ENCODE measurements at regions not wholly inside any gene's neighbourhood (a gene's known extent, or its start where the extent isn't known, plus 50 kb on each side); places are given as distances from the start of the nearest gene placed in this dataset.

GRCh38 chr7:18157233-18157632 is 129.6 kb upstream of the PRPS1L1 start:
- Histone ChIP-seq H3K36me3 (ENCODE audit: control insufficient read depth in 1 of 2, insufficient read depth in 2 of 2, low read depth in 1 of 2, low read length in 2 of 2) (no peaks in the 10 kb centered on the region), H2AFZ (ENCODE audit: low read depth, low read length) (no peak overlapping the region), H2AK5ac (ENCODE audit: low read length, severe bottlenecking) (no peak overlapping the region), H4K91ac (ENCODE audit: low read length) (no peak overlapping the region), H3K23ac (ENCODE audit: low read length in 2 of 2) (no peak overlapping the region), H3K79me1 (replicated peaks; ENCODE audit: low read length, poor library complexity, severe bottlenecking) (no peaks in the 10 kb centered on the region), H3K4me1 (ENCODE audit: control insufficient read depth, insufficient read depth, low read depth, low read length) (no peaks in the 10 kb centered on the region), H3K18ac (ENCODE audit: low read depth in 1 of 2, low read length in 2 of 2) (peak overlapping the region in 1 of 2 experiments; percentile 34), H2BK120ac (ENCODE audit: low read depth, low read length) (no peak overlapping the region), H3K4ac (ENCODE audit: low read depth in 1 of 2, low read length in 2 of 2) (no peak overlapping the region), H3K14ac (ENCODE audit: low read length in 2 of 2) (no peak overlapping the region), H3K4me2 (ENCODE audit: low read length, poor library complexity, severe bottlenecking) (no peak overlapping the region), H2BK5ac (ENCODE audit: low read depth, low read length, poor library complexity, severe bottlenecking) (no peak overlapping the region), H3K27me3 (ENCODE audit: control insufficient read depth in 1 of 2, insufficient read depth in 1 of 2, low read length in 2 of 2) (peaks cover 0 to 15% of the 10 kb centered on the region in 2 experiments), H2BK12ac (ENCODE audit: low read length in 2 of 2) (no peak overlapping the region), H2BK15ac (ENCODE audit: low read depth, poor library complexity, severe bottlenecking) (no peak overlapping the region), H4K8ac (ENCODE audit: low read length) (no peak overlapping the region), H3K4me3 (ENCODE audit: insufficient read depth in 1 of 2, low read depth in 1 of 2, low read length in 2 of 2) (no peak overlapping the region), H3K9ac (ENCODE audit: low read length) (no peak overlapping the region), H3K27ac (ENCODE audit: low read length, poor library complexity, severe bottlenecking) (no peak overlapping the region), H3K9me3 (ENCODE audit: control insufficient read depth, low read length) (no peaks in the 10 kb centered on the region)
- WGBS = 89% methylated on average over 1 of the region's 1 CpG
- DNase-seq = peak; percentile 32

- Histone ChIP-seq H3K79me1 (replicated peaks; ENCODE audit: low read length, poor library complexity, severe bottlenecking) (no peaks in the 10 kb centered on the region), H3K9ac (ENCODE audit: low read length) (no peak overlapping the region), H3K27ac (ENCODE audit: low read length, poor library complexity, severe bottlenecking) (no peak overlapping the region), H3K4me3 (ENCODE audit: insufficient read depth in 1 of 2, low read depth in 1 of 2, low read length in 2 of 2) (no peak overlapping the region), H2BK120ac (ENCODE audit: low read depth, low read length) (no peak overlapping the region), H3K23ac (ENCODE audit: low read length in 2 of 2) (no peak overlapping the region), H3K4me1 (ENCODE audit: control insufficient read depth, insufficient read depth, low read depth, low read length) (no peaks in the 10 kb centered on the region), H4K91ac (ENCODE audit: low read length) (no peak overlapping the region), H2BK5ac (ENCODE audit: low read depth, low read length, poor library complexity, severe bottlenecking) (no peak overlapping the region), H3K14ac (ENCODE audit: low read length in 2 of 2) (no peak overlapping the region), H3K18ac (ENCODE audit: low read depth in 1 of 2, low read length in 2 of 2) (no peak overlapping the region), H4K8ac (ENCODE audit: low read length) (no peak overlapping the region), H3K36me3 (ENCODE audit: control insufficient read depth in 1 of 2, insufficient read depth in 2 of 2, low read depth in 1 of 2, low read length in 2 of 2) (no peaks in the 10 kb centered on the region), H3K27me3 (ENCODE audit: control insufficient read depth in 1 of 2, insufficient read depth in 1 of 2, low read length in 2 of 2) (no peaks in the 10 kb centered on the region), H3K4me2 (ENCODE audit: low read length, poor library complexity, severe bottlenecking) (no peak overlapping the region), H3K4ac (ENCODE audit: low read depth in 1 of 2, low read length in 2 of 2) (no peak overlapping the region), H2AK5ac (ENCODE audit: low read length, severe bottlenecking) (no peak overlapping the region), H3K9me3 (ENCODE audit: control insufficient read depth, low read length) (no peaks in the 10 kb centered on the region), H2BK15ac (ENCODE audit: low read depth, poor library complexity, severe bottlenecking) (no peak overlapping the region), H2AFZ (ENCODE audit: low read depth, low read length) (no peak overlapping the region), H2BK12ac (ENCODE audit: low read length in 2 of 2) (no peak overlapping the region)
- DNase-seq = no peak
- WGBS = no CpG with 5 or more reads among the region's 1 CpG
Observed at GRCh38 chr7:18162657-18163056, 135.0 kb upstream of the PRPS1L1 start.

DNA sequence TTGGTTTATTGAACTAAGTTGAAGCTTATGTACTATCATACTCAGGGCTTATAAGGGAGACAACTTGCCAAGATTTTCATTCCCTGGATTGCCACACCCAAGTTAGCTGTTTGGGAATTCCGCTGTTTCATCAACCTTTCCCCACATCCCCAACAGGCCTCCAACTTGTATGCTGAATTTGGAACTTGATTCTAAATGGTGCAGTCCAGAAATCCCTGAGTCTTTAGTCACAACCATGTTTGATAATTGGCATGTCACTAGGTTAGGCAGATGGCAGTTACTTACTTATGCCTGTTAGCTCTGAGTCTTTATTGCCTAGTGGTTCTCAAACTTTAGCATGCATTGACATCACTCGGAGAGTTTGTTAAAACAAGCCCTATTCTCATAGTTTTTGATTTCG is 135.4 kb upstream of the PRPS1L1 start:
- Histone ChIP-seq H3K79me1 (replicated peaks; ENCODE audit: low read length, poor library complexity, severe bottlenecking) (no peaks in the 10 kb centered on the region), H3K4me3 (ENCODE audit: insufficient read depth in 1 of 2, low read depth in 1 of 2, low read length in 2 of 2) (no peak overlapping the region), H2AFZ (ENCODE audit: low read depth, low read length) (no peak overlapping the region), H3K9me3 (ENCODE audit: control insufficient read depth, low read length) (no peaks in the 10 kb centered on the region), H3K4ac (ENCODE audit: low read depth in 1 of 2, low read length in 2 of 2) (no peak overlapping the region), H2BK12ac (ENCODE audit: low read length in 2 of 2) (no peak overlapping the region), H3K27me3 (ENCODE audit: control insufficient read depth in 1 of 2, insufficient read depth in 1 of 2, low read length in 2 of 2) (no peaks in the 10 kb centered on the region), H2AK5ac (ENCODE audit: low read length, severe bottlenecking) (no peak overlapping the region), H4K8ac (ENCODE audit: low read length) (no peak overlapping the region), H3K4me2 (ENCODE audit: low read length, poor library complexity, severe bottlenecking) (no peak overlapping the region), H2BK15ac (ENCODE audit: low read depth, poor library complexity, severe bottlenecking) (no peak overlapping the region), H4K91ac (ENCODE audit: low read length) (no peak overlapping the region), H3K18ac (ENCODE audit: low read depth in 1 of 2, low read length in 2 of 2) (no peak overlapping the region), H2BK5ac (ENCODE audit: low read depth, low read length, poor library complexity, severe bottlenecking) (no peak overlapping the region), H3K14ac (ENCODE audit: low read length in 2 of 2) (no peak overlapping the region), H3K9ac (ENCODE audit: low read length) (no peak overlapping the region), H3K36me3 (ENCODE audit: control insufficient read depth in 1 of 2, insufficient read depth in 2 of 2, low read depth in 1 of 2, low read length in 2 of 2) (no peaks in the 10 kb centered on the region), H3K27ac (ENCODE audit: low read length, poor library complexity, severe bottlenecking) (no peak overlapping the region), H3K4me1 (ENCODE audit: control insufficient read depth, insufficient read depth, low read depth, low read length) (no peaks in the 10 kb centered on the region), H3K23ac (ENCODE audit: low read length in 2 of 2) (no peak overlapping the region), H2BK120ac (ENCODE audit: low read depth, low read length) (no peak overlapping the region)
- 80% methylated on average over 3 of the region's 3 CpGs for WGBS
- peak; percentile 33 for DNase-seq

DNA sequence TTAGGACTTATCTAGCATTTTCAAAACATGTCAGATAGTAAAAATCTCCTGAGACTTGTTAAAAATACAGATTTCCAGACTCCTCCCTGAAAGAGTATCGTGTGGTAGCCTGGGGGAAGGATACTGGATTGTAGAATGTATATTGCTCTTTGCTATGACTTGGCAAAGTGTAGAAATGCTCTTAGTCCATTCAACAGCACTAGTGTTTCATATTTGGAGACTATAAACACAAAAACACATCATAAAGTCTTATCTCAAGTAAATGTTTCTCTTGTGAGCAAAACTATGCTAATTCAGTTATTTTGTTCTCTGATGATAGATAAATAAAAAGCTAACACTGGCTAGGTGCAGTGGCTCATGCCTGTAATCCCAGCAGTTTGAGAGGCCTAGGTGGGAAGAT is 137.5 kb upstream of the PRPS1L1 start:
- H3K23ac ChIP-seq (ENCODE audit: low read length in 2 of 2) = no peak overlapping the region
- H3K36me3 ChIP-seq (ENCODE audit: control insufficient read depth in 1 of 2, insufficient read depth in 2 of 2, low read depth in 1 of 2, low read length in 2 of 2) = no peaks in the 10 kb centered on the region
- DNase-seq = no peak
- H2BK12ac ChIP-seq (ENCODE audit: low read length in 2 of 2) = no peak overlapping the region
- H3K9me3 ChIP-seq (ENCODE audit: control insufficient read depth, low read length) = no peaks in the 10 kb centered on the region
- no peak overlapping the region for H2AK5ac ChIP-seq (ENCODE audit: low read length, severe bottlenecking)
- no peak overlapping the region for H3K4me2 ChIP-seq (ENCODE audit: low read length, poor library complexity, severe bottlenecking)
- no peak overlapping the region for H2BK15ac ChIP-seq (ENCODE audit: low read depth, poor library complexity, severe bottlenecking)
- no peak overlapping the region for H2BK5ac ChIP-seq (ENCODE audit: low read depth, low read length, poor library complexity, severe bottlenecking)
- no peak overlapping the region for H2AFZ ChIP-seq (ENCODE audit: low read depth, low read length)
- no peaks in the 10 kb centered on the region for H3K27me3 ChIP-seq (ENCODE audit: control insufficient read depth in 1 of 2, insufficient read depth in 1 of 2, low read length in 2 of 2)
- H3K18ac ChIP-seq (ENCODE audit: low read depth in 1 of 2, low read length in 2 of 2) = no peak overlapping the region
- WGBS = no CpG with 5 or more reads among the region's 1 CpG
- no peak overlapping the region for H3K9ac ChIP-seq (ENCODE audit: low read length)
- H3K4ac ChIP-seq (ENCODE audit: low read depth in 1 of 2, low read length in 2 of 2) = no peak overlapping the region
- H3K4me3 ChIP-seq (ENCODE audit: insufficient read depth in 1 of 2, low read depth in 1 of 2, low read length in 2 of 2) = no peak overlapping the region
- H3K27ac ChIP-seq (ENCODE audit: low read length, poor library complexity, severe bottlenecking) = no peak overlapping the region
- no peaks in the 10 kb centered on the region for H3K4me1 ChIP-seq (ENCODE audit: control insufficient read depth, insufficient read depth, low read depth, low read length)
- H4K91ac ChIP-seq (ENCODE audit: low read length) = no peak overlapping the region
- no peak overlapping the region for H4K8ac ChIP-seq (ENCODE audit: low read length)
- H3K14ac ChIP-seq (ENCODE audit: low read length in 2 of 2) = no peak overlapping the region
- no peak overlapping the region for H2BK120ac ChIP-seq (ENCODE audit: low read depth, low read length)
- no peaks in the 10 kb centered on the region for H3K79me1 ChIP-seq (replicated peaks; ENCODE audit: low read length, poor library complexity, severe bottlenecking)
